GM10266 (cell line): ENCODE measurements at regions not wholly inside any gene's neighbourhood (a gene's known extent, or its start where the extent isn't known, plus 50 kb on each side); places are given as distances from the start of the nearest gene placed in this dataset.

Experiments
- DNase-seq: peaks from one replicate; pipeline ENCODE4 v3.0.0; 2012; ENCODE audit errors: extremely low spot score
- TF ChIP-seq, protein P1 (sequence below): IDR thresholded peaks from 2 replicates; pipeline ENCODE4 v1.5.1; 2012; ENCODE audit warnings: mild to moderate bottlenecking, low read depth; ENCODE audit not compliant: control insufficient read depth, insufficient read depth; ENCODE audit errors: missing control alignments

DNA sequence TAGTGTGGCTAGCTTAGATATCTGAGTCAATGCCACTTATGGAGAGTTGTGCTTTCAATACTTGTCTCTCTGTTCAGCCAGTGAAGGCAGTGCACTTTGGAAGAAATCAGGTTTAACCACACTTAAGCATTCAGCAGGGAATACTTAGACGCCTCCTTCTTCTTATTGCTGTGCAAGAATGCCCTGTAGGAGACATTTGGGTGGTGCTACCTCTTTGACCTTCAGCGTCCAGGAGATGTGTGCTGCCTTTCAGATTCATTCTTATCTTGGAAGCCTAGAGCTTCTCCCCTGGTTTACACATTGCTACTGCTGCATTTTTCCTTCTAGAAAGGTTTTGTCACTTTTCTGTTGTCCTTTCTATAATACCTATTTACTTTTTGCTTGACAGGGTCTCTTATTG lies 350.5 kb downstream of the ARL6IP6 start:
- no peak for DNase-seq
- TF ChIP-seq, protein P1, sequence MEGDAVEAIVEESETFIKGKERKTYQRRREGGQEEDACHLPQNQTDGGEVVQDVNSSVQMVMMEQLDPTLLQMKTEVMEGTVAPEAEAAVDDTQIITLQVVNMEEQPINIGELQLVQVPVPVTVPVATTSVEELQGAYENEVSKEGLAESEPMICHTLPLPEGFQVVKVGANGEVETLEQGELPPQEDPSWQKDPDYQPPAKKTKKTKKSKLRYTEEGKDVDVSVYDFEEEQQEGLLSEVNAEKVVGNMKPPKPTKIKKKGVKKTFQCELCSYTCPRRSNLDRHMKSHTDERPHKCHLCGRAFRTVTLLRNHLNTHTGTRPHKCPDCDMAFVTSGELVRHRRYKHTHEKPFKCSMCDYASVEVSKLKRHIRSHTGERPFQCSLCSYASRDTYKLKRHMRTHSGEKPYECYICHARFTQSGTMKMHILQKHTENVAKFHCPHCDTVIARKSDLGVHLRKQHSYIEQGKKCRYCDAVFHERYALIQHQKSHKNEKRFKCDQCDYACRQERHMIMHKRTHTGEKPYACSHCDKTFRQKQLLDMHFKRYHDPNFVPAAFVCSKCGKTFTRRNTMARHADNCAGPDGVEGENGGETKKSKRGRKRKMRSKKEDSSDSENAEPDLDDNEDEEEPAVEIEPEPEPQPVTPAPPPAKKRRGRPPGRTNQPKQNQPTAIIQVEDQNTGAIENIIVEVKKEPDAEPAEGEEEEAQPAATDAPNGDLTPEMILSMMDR, result no peak

DNA sequence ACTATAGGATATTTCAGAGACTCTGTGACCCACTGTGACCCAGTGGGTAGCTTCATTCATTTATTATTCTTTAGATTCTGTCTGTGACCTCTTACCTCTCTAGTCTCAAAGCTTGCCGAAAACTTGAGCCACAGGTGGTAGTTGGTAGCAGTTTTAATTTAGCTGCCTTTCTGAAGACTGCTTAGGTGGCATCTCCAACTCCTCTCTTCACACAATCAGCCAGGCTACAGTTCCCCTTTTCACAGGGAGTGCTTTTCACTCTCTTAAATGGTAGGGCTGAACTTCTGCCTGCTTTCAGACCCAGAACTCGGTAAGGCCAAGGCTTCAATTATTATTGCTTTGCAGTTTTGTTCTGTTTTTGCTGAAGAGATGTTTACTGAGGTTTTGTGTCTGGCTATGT lies 349.6 kb downstream of the ARL6IP6 start:
- TF ChIP-seq, protein P1, result no peak

DNA sequence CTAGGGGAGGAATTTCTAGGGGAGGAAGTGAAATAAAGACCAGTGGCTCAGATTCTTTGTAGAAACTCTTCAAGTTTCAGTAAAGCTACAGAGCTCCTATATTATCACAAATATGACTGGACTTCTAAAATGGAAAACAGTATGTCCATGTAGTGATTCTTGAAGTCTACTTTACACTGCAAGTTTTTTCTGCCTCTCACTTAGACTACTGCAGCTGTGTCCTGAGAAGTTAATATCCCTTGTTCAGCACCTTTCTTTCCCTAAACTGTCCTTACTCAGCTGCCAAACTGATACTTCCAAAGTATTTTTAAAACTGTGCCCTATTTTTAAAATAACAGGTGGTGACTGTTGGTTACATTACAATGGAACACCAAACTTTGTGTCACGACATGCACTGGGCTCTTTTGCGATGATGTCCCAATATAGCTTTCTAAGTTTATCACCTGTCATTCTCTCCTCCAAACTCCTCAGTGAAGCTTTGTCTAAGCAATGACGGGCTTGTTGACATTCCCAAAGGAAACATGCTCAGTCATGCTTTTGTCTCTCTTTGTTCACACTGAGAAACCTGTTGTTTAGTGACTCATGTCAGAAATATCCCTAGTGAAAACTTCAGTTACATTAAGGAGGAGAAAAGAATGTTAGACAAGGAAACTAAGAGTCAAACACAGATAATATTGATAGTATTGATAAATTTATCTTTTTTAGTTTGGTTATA lies 341.1 kb downstream of the ARL6IP6 start:
- no peak for DNase-seq
- TF ChIP-seq, protein P1, result no peak

More for the DNA sequence above, 349.6 kb downstream of the ARL6IP6 start:
- no peak for DNase-seq

DNA sequence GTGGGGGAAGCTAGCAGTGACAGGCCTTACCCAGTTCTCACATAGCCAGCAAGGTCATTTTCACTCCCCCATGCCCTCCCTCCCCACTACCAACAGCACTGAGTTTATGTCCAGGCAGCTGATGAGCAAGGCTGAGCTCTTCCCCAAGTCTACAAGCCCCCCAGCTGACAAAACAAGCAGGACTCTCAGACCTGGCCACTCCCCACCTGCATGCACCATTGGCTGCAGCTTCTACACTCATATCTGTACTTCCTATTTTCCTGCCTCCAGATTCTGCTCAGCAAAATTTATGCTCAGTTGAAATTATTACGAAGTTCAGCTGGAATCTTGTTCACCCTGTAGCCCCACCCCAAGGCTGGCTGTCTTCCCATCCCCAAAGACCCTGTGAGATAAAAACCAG lies 339.3 kb downstream of the ARL6IP6 start:
- DNase-seq, result no peak
- TF ChIP-seq, protein P1, result no peak

DNA sequence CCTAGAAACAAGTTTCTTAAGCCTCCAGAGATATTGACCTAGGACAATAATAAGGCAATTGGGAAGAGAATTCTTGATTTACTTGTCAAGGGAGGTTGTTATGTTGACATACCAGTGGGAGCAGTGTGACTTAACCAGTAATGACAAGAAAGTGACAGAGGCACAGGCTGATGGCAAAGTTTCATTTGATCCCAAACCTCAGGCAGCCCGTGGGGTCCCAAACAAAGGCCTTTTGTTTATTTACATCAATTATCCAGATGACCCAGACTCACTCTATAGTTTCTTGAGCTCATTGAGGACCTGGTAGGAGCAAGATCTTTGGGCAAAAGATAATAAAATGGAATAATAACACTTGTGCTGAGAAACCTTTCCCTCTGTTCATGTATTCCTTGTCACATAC lies 336.8 kb downstream of the ARL6IP6 start:
- TF ChIP-seq, protein P1, result no peak
- no peak for DNase-seq

DNA sequence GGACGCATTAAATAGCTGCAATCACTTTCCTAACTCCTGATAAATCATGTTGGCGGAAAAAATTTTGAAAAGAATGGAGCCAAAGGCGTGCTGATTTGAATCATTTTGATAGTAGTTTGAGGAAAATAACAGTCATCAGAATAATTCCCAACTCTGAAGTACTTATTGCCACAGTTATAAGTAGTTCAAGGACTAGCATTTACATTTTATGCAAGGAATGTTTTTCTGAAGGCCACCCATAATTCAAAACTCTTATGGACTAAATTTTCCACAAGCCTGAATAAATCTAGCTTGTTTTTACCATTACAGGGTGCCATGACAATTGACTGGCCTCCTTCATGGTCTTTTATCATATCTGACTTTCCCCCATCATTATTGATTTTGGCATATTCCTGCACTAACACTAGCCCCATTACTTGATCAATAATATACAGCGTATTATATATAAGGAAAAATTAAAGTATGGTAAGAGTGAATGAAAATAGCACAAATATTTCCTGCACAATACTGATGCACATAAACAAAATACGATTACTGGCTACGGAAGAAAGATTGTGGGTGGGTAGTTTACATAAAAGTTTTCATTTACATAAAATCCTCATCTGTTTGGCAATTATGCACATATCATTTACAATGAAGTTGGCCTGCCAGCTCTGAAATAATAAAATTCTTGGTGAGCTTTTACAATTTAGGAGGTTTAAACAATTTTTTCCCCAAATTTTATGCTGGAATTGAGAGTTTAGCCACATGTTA lies 334.6 kb downstream of the ARL6IP6 start:
- TF ChIP-seq, protein P1, result no peak

DNA sequence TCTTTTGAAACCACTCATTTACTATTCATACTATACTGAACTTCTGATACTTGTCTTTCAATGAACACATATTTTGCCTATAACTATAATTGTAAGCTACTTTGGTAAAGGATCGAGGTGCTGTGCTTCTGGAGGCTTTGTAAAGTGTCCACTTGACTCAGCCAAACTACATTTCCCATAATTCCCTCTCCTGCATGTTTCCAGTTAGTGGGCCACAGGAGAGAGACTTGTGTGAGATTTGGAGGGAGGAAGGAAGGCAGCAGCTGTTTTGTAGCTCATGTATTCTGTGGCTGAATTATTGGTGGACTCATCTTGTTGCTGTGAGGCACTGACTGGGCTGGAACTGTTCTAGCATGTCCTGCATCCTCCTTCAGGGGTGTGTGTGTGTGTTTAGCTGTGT lies 328.8 kb downstream of the ARL6IP6 start:
- no peak for DNase-seq
- TF ChIP-seq, protein P1, result no peak

More for the DNA sequence above, 334.6 kb downstream of the ARL6IP6 start:
- no peak for DNase-seq
